ENCODE measurements at regions not wholly inside any gene's neighbourhood (a gene's known extent, or its start where the extent isn't known, plus 50 kb on each side); places are given as distances from the start of the nearest gene placed in this dataset.

- H3K4me3 ChIP-seq (ENCODE audit: control insufficient read depth, low read depth, low read length) = no peak overlapping the region
- TF ChIP-seq, protein P1, sequence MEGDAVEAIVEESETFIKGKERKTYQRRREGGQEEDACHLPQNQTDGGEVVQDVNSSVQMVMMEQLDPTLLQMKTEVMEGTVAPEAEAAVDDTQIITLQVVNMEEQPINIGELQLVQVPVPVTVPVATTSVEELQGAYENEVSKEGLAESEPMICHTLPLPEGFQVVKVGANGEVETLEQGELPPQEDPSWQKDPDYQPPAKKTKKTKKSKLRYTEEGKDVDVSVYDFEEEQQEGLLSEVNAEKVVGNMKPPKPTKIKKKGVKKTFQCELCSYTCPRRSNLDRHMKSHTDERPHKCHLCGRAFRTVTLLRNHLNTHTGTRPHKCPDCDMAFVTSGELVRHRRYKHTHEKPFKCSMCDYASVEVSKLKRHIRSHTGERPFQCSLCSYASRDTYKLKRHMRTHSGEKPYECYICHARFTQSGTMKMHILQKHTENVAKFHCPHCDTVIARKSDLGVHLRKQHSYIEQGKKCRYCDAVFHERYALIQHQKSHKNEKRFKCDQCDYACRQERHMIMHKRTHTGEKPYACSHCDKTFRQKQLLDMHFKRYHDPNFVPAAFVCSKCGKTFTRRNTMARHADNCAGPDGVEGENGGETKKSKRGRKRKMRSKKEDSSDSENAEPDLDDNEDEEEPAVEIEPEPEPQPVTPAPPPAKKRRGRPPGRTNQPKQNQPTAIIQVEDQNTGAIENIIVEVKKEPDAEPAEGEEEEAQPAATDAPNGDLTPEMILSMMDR (IDR thresholded peaks at IDR 0.05; ENCODE audit: control insufficient read depth, insufficient read depth, low read depth, low read length, missing control alignments) = no peak
- no peak for DNase-seq (ENCODE audit: low read depth)
These were observed 115.9 kb downstream of the INHBB start for GRCh38 chr2:120461546-120462537.

- no peak overlapping the region for H3K4me3 ChIP-seq (ENCODE audit: control insufficient read depth, low read depth, low read length)
- TF ChIP-seq, protein P1 (IDR thresholded peaks at IDR 0.05; ENCODE audit: control insufficient read depth, insufficient read depth, low read depth, low read length, missing control alignments) = no peak
- no peak for DNase-seq (ENCODE audit: low read depth)
These were observed 117.6 kb downstream of the INHBB start for GRCh38 chr2:120463527-120463926.

GRCh38 chr2:120463996-120464395, 118.1 kb downstream of the INHBB start:
- TF ChIP-seq, protein P1 (IDR thresholded peaks at IDR 0.05; ENCODE audit: control insufficient read depth, insufficient read depth, low read depth, low read length, missing control alignments) = no peak
- H3K4me3 ChIP-seq (ENCODE audit: control insufficient read depth, low read depth, low read length) = no peak overlapping the region
- DNase-seq (ENCODE audit: low read depth) = no peak

- DNase-seq (ENCODE audit: low read depth) = no peak
These were observed 118.6 kb downstream of the INHBB start for GRCh38 chr2:120464448-120464931.

GRCh38 chr2:120465012-120465700, 119.2 kb downstream of the INHBB start:
- TF ChIP-seq, protein P1 (IDR thresholded peaks at IDR 0.05; ENCODE audit: control insufficient read depth, insufficient read depth, low read depth, low read length, missing control alignments) = no peak
- DNase-seq (ENCODE audit: low read depth) = no peak

More at GRCh38 chr2:120464448-120464931, 118.6 kb downstream of the INHBB start:
- TF ChIP-seq, protein P1 (IDR thresholded peaks at IDR 0.05; ENCODE audit: control insufficient read depth, insufficient read depth, low read depth, low read length, missing control alignments) = no peak
- H3K4me3 ChIP-seq (ENCODE audit: control insufficient read depth, low read depth, low read length) = no peak overlapping the region

DNA sequence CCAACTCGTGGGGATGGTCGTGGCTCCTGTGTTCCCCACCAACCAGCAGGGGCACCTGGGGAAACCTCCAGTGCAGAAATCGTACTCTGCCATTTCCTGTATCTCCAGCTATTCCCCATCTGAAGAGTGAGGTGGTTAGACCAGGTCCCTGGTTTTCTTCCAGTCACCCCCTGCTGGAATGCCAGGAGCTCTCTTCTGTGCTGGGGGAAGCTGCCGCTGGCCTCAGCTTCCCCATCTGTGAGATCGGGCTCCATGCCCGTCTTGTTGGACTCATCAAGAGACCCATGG, 119.7 kb downstream of the INHBB start:
- DNase-seq (ENCODE audit: low read depth) = no peak
- H3K4me3 ChIP-seq (ENCODE audit: control insufficient read depth, low read depth, low read length) = no peak overlapping the region
- TF ChIP-seq, protein P1 (IDR thresholded peaks at IDR 0.05; ENCODE audit: control insufficient read depth, insufficient read depth, low read depth, low read length, missing control alignments) = no peak

More at GRCh38 chr2:120465012-120465700, 119.2 kb downstream of the INHBB start:
- H3K4me3 ChIP-seq (ENCODE audit: control insufficient read depth, low read depth, low read length) = no peak overlapping the region

Measured in AG09309 (cell line).